Astrocyte of the hippocampus (primary cell): ENCODE measurements at regions not wholly inside any gene's neighbourhood (a gene's known extent, or its start where the extent isn't known, plus 50 kb on each side); places are given as distances from the start of the nearest gene placed in this dataset.
"Not testable (repeated sequence)": the region's sequence is repeated elsewhere in the genome, so short reads cannot be mapped to it uniquely, and the experiment has no call there.

ENCODE experiments used
- DNase-seq: peaks from one replicate; pipeline ENCODE4 v3.0.0; 2011; ENCODE audit warnings: low read depth, low spot score

GRCh38 chr5:108531367-108532128, 149.7 kb upstream of the FBXL17 start:
- DNase-seq: peak; percentile 44

- no peak for DNase-seq
Observed at GRCh38 chr5:108530706-108531105, 148.8 kb upstream of the FBXL17 start.

GRCh38 chr5:108529381-108529780, 147.5 kb upstream of the FBXL17 start:
- DNase-seq: no peak

GRCh38 chr5:108528655-108529054, 146.8 kb upstream of the FBXL17 start:
- DNase-seq: no peak

GRCh38 chr5:108524564-108524963, 142.7 kb upstream of the FBXL17 start:
- no peak for DNase-seq

GRCh38 chr5:108523360-108523759, 141.5 kb upstream of the FBXL17 start:
- no peak for DNase-seq

GRCh38 chr5:108521841-108522506, 140.1 kb upstream of the FBXL17 start:
- DNase-seq: peak; percentile 70

- DNase-seq: no peak
Observed at GRCh38 chr5:108521011-108521700, 139.3 kb upstream of the FBXL17 start.

GRCh38 chr5:108516785-108517184, 134.9 kb upstream of the FBXL17 start:
- DNase-seq: no peak

GRCh38 chr5:108515517-108516105, 133.7 kb upstream of the FBXL17 start:
- DNase-seq: no peak

- DNase-seq: no peak
Observed at GRCh38 chr5:108508979-108509378, 127.1 kb upstream of the FBXL17 start.

GRCh38 chr5:108507631-108508030, 125.7 kb upstream of the FBXL17 start:
- no peak for DNase-seq

GRCh38 chr5:108505608-108506007, 123.7 kb upstream of the FBXL17 start:
- DNase-seq: no peak

- no peak for DNase-seq
Observed at GRCh38 chr5:108504974-108505373, 123.1 kb upstream of the FBXL17 start.

GRCh38 chr5:108503986-108504385, 122.1 kb upstream of the FBXL17 start:
- no peak for DNase-seq

GRCh38 chr5:108495615-108496014, 113.7 kb upstream of the FBXL17 start:
- not testable (repeated sequence) for DNase-seq

GRCh38 chr5:108487951-108488350, 106.1 kb upstream of the FBXL17 start:
- no peak for DNase-seq

- DNase-seq: no peak
Observed at GRCh38 chr5:108484035-108484434, 102.1 kb upstream of the FBXL17 start.

GRCh38 chr5:108481355-108481931, 99.5 kb upstream of the FBXL17 start:
- DNase-seq: peak; percentile 36

GRCh38 chr5:108472237-108472636, 90.3 kb upstream of the FBXL17 start:
- no peak for DNase-seq

GRCh38 chr5:108467563-108467962, 85.7 kb upstream of the FBXL17 start:
- DNase-seq: no peak
